SK-N-SH (cell line): ENCODE measurements at regions not wholly inside any gene's neighbourhood (a gene's known extent, or its start where the extent isn't known, plus 50 kb on each side); places are given as distances from the start of the nearest gene placed in this dataset.

Source experiments
- CTCF ChIA-PET: fragments of 300-600, 350-600 bp; formaldehyde crosslinking; extraction: SDS; loops from one replicate; lab custom pipeline; 2021; lab: Yijun Ruan, JAX
- POLR2A ChIA-PET: fragments of 350-600 bp; sonication (Branson Sonifier 250); formaldehyde crosslinking; extraction: SDS; loops from one replicate; lab custom pipeline; 2020; ENCODE audit warnings: antibody characterized with exemption, inconsistent platforms; lab: Yijun Ruan, JAX
- DNase-seq: peaks from one replicate; pipeline ENCODE4 v3.0.0; 2012
- H2AFZ ChIP-seq: fragments of 200-600 bp; sonication (generic); 2 replicates; pipeline ENCODE4 v1.8.1; 2016; ENCODE audit warnings: antibody characterized with exemption, mild to moderate bottlenecking, low read depth
- H3F3A ChIP-seq: fragments of 200-600 bp; sonication (generic); replicated peaks from 2 replicates; pipeline ENCODE3; 2016; ENCODE audit warnings: antibody characterized with exemption, mild to moderate bottlenecking; ENCODE audit not compliant: insufficient read depth
- H3K27ac ChIP-seq, 2 experiments: fragments of 200-500 bp in 1 of 2; fragments of 200-600 bp in 1 of 2; sonication (Bioruptor generic) in 1 of 2; sonication (generic), shearing (Covaris generic) in 1 of 2; 2 replicates each; pipeline versions ENCODE4 v1.5.1 to v1.6.1; 2014 to 2016; ENCODE audit warnings: low read depth in 2 of 2, inconsistent platforms in 1 of 2, low read length in 1 of 2, mild to moderate bottlenecking in 1 of 2, mixed read lengths in 1 of 2
- H3K27me3 ChIP-seq: fragments of 200-600 bp; sonication (generic), shearing (Covaris generic); 2 replicates; pipeline ENCODE4 v1.6.1; 2016; ENCODE audit warnings: mixed run types; ENCODE audit not compliant: insufficient read depth
- H3K36me3 ChIP-seq, 2 experiments: fragments of 200-500 bp in 1 of 2; fragments of 200-600 bp in 1 of 2; sonication (Bioruptor generic) in 1 of 2; sonication (generic) in 1 of 2; replicated peaks in 1 of 2; 2 replicates each; pipeline versions ENCODE3 to v1.5.1; 2014 to 2016; ENCODE audit warnings: low read length in 1 of 2, mild to moderate bottlenecking in 1 of 2; ENCODE audit not compliant: insufficient read depth in 2 of 2, control insufficient read depth in 1 of 2
- H3K4me1 ChIP-seq, 2 experiments: fragments of 200-500 bp in 1 of 2; fragments of 200-600 bp in 1 of 2; sonication (Bioruptor generic) in 1 of 2; sonication (generic), shearing (Covaris generic) in 1 of 2; 2 replicates each; pipeline versions ENCODE4 v1.5.1 to v1.6.1; 2014 to 2016; ENCODE audit warnings: low read depth in 1 of 2, low read length in 1 of 2, mixed run types in 1 of 2; ENCODE audit not compliant: insufficient read depth in 2 of 2, control insufficient read depth in 1 of 2
- H3K4me2 ChIP-seq: fragments of 200-600 bp; sonication (generic), shearing (Covaris generic); 2 replicates; pipeline ENCODE4 v1.6.1; 2017; ENCODE audit warnings: mixed run types
- H3K4me3 ChIP-seq, 2 experiments: fragments of 200-500 bp in 1 of 2; fragments of 200-600 bp in 1 of 2; sonication (Bioruptor generic) in 1 of 2; sonication (generic), shearing (Covaris generic) in 1 of 2; 2 replicates each; pipeline versions ENCODE4 v1.5.1 to v1.8.1; 2014 to 2016; ENCODE audit warnings: low read depth in 2 of 2, inconsistent platforms in 1 of 2, low read length in 1 of 2, mild to moderate bottlenecking in 1 of 2, mixed read lengths in 1 of 2, moderate library complexity in 1 of 2
- H3K79me2 ChIP-seq: fragments of 200-600 bp; sonication (generic); 2 replicates; pipeline ENCODE4 v1.8.1; 2017; ENCODE audit warnings: mild to moderate bottlenecking; ENCODE audit not compliant: insufficient read depth
- H3K9ac ChIP-seq: fragments of 200-600 bp; sonication (generic); 2 replicates; pipeline ENCODE4 v1.6.1; 2017; ENCODE audit warnings: mixed run types
- H3K9me2 ChIP-seq: fragments of 200-600 bp; sonication (generic); 2 replicates; pipeline ENCODE4 v1.6.1; 2017; ENCODE audit warnings: mixed run types
- H3K9me3 ChIP-seq: fragments of 200-600 bp; sonication (generic); 2 replicates; pipeline ENCODE4 v1.6.1; 2017; ENCODE audit warnings: mixed run types, mild to moderate bottlenecking, moderate library complexity
- H4K20me1 ChIP-seq: fragments of 200-600 bp; sonication (generic); 2 replicates; pipeline ENCODE4 v1.6.1; 2017; ENCODE audit warnings: mild to moderate bottlenecking, mixed run types; ENCODE audit not compliant: insufficient read depth
- ELF1 ChIP-seq: IDR thresholded peaks from 2 replicates; pipeline ENCODE4 v1.4.0; 2012
- EP300 ChIP-seq, 2 experiments: IDR thresholded peaks; 2 replicates each; pipeline versions ENCODE4 v1.4.0 to v1.6.1; 2012; ENCODE audit warnings: borderline replicate concordance in 1 of 2, low read depth in 1 of 2, low read length in 1 of 2
- FOSL2 ChIP-seq: IDR thresholded peaks from 2 replicates; pipeline ENCODE4 v1.4.0; 2012; ENCODE audit warnings: low read depth, mild to moderate bottlenecking, moderate library complexity, borderline replicate concordance
- FOXM1 ChIP-seq: IDR thresholded peaks from 2 replicates; pipeline ENCODE4 v1.4.0; 2012; ENCODE audit warnings: low read depth, mild to moderate bottlenecking
- GATA2 ChIP-seq: sonication (generic); formaldehyde crosslinking; IDR thresholded peaks from 2 replicates; pipeline ENCODE4 v1.5.0; 2020; ENCODE audit warnings: mild to moderate bottlenecking, missing genetic modification reagents
- NRF1 ChIP-seq: IDR thresholded peaks from 2 replicates; pipeline ENCODE4 v1.6.1; 2012; ENCODE audit warnings: low read depth, mild to moderate bottlenecking, low read length
- RCOR1 ChIP-seq: fragments of 150-350 bp; IDR thresholded peaks from 2 replicates; pipeline ENCODE4 v1.6.1; 2017; ENCODE audit warnings: antibody characterized with exemption, low read length
- RXRA ChIP-seq: IDR thresholded peaks from 2 replicates; pipeline ENCODE4 v1.4.0; 2012; ENCODE audit warnings: low read depth, mild to moderate bottlenecking, borderline replicate concordance
- SIN3A ChIP-seq: IDR thresholded peaks from 2 replicates; pipeline ENCODE4 v1.6.1; 2012; ENCODE audit warnings: low read depth, mild to moderate bottlenecking, low read length, moderate library complexity, borderline replicate concordance
- SMC3 ChIP-seq: IDR thresholded peaks from 2 replicates; pipeline ENCODE4 v1.6.1; 2012; ENCODE audit warnings: low read depth, low read length, improper control_type of control experiment
- TEAD4 ChIP-seq: IDR thresholded peaks from 2 replicates; pipeline ENCODE4 v1.4.0; 2012; ENCODE audit warnings: mild to moderate bottlenecking, borderline replicate concordance; ENCODE audit not compliant: insufficient read depth
- USF1 ChIP-seq: IDR thresholded peaks from 2 replicates; pipeline ENCODE4 v1.4.0; 2012; ENCODE audit warnings: low read depth, borderline replicate concordance
- USF2 ChIP-seq: fragments of 150-350 bp; IDR thresholded peaks from 2 replicates; pipeline ENCODE4 v1.6.1; 2017; ENCODE audit warnings: antibody characterized with exemption, low read length, low read depth, borderline replicate concordance
- YY1 ChIP-seq: IDR thresholded peaks from 2 replicates; pipeline ENCODE4 v1.4.0; 2012; ENCODE audit warnings: low read depth, mild to moderate bottlenecking
- ZBTB33 ChIP-seq: IDR thresholded peaks from 2 replicates; pipeline ENCODE4 v1.4.0; 2012; ENCODE audit warnings: low read depth, borderline replicate concordance
- WGBS: methylation state at CpG from one replicate; pipeline ENCODE4 v1.1.6; 2017; ENCODE audit warnings: low lambda C conversion rate; 5-methylcytosine and 5-hydroxymethylcytosine counted together
- TF ChIP-seq, protein P1 (sequence below): fragments of 200-600 bp; sonication (generic); IDR thresholded peaks from 2 replicates; pipeline ENCODE4 v1.6.1; 2017; ENCODE audit warnings: antibody characterized with exemption, mild to moderate bottlenecking, moderate library complexity
- TF ChIP-seq, protein P2 (sequence below): IDR thresholded peaks from 2 replicates; pipeline ENCODE4 v1.6.1; 2012; ENCODE audit warnings: mild to moderate bottlenecking, low read depth, low read length, moderate library complexity

DNA sequence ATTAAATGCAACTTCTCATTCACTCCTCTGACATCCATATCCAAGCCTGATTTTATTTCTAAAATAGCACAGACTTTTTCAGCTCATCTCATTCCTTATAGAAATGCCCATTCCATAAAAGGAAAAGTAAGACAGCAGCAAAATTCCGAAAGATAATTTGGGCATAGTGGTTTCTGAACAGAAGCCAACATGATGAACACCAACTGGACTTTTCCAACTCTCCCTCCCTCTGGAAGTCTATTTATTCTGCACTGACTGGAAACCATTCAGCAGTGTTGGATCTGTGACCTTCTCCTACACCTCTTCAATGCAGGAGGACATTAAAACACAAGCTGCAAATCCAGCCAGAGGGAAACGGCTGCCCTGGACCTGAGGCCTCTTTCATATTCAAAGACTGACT lies 306.2 kb upstream of the NT5E start:
- Histone ChIP-seq H2AFZ (no peak overlapping the region), H3K4me2 (no peak overlapping the region)

GRCh38 chr6:85137865-85138264 lies 312.0 kb upstream of the NT5E start:
- Histone ChIP-seq H3K27me3 (no peaks in the 10 kb centered on the region; the same call in 1 of the 2 replicates), H3K9me3 (no peaks in the 10 kb centered on the region), H3K79me2 (no peaks in the 10 kb centered on the region), H3K9ac (no peak overlapping the region), H2AFZ (no peak overlapping the region), H3K36me3 (no peaks in the 10 kb centered on the region), H4K20me1 (no peaks in the 10 kb centered on the region), H3K4me2 (no peak overlapping the region), H3K9me2 (no peaks in the 10 kb centered on the region), H3K4me3 (no peak overlapping the region), H3F3A (no peaks in the 10 kb centered on the region), H3K4me1 (no peaks in the 10 kb centered on the region), H3K27ac (no peak overlapping the region)
- ChIA-PET CTCF (no interaction called here), POLR2A (no interaction called here)
- WGBS: 11% methylated on average over 1 of the region's 1 CpG
- no peak for DNase-seq
- TF ChIP-seq NRF1 (no peak), RXRA (no peak), ELF1 (no peak), FOSL2 (no peak), EP300 (IDR thresholded peaks at IDR 0.05; ENCODE audit: borderline replicate concordance in 1 of 2, low read depth in 1 of 2, low read length in 1 of 2) (no peak), SMC3 (no peak), YY1 (no peak), GATA2 (CRISPR knock-in tag) (no peak), SIN3A (no peak), ZBTB33 (no peak)
- TF ChIP-seq, protein P1, sequence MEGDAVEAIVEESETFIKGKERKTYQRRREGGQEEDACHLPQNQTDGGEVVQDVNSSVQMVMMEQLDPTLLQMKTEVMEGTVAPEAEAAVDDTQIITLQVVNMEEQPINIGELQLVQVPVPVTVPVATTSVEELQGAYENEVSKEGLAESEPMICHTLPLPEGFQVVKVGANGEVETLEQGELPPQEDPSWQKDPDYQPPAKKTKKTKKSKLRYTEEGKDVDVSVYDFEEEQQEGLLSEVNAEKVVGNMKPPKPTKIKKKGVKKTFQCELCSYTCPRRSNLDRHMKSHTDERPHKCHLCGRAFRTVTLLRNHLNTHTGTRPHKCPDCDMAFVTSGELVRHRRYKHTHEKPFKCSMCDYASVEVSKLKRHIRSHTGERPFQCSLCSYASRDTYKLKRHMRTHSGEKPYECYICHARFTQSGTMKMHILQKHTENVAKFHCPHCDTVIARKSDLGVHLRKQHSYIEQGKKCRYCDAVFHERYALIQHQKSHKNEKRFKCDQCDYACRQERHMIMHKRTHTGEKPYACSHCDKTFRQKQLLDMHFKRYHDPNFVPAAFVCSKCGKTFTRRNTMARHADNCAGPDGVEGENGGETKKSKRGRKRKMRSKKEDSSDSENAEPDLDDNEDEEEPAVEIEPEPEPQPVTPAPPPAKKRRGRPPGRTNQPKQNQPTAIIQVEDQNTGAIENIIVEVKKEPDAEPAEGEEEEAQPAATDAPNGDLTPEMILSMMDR: no peak
- TF ChIP-seq, protein P2, sequence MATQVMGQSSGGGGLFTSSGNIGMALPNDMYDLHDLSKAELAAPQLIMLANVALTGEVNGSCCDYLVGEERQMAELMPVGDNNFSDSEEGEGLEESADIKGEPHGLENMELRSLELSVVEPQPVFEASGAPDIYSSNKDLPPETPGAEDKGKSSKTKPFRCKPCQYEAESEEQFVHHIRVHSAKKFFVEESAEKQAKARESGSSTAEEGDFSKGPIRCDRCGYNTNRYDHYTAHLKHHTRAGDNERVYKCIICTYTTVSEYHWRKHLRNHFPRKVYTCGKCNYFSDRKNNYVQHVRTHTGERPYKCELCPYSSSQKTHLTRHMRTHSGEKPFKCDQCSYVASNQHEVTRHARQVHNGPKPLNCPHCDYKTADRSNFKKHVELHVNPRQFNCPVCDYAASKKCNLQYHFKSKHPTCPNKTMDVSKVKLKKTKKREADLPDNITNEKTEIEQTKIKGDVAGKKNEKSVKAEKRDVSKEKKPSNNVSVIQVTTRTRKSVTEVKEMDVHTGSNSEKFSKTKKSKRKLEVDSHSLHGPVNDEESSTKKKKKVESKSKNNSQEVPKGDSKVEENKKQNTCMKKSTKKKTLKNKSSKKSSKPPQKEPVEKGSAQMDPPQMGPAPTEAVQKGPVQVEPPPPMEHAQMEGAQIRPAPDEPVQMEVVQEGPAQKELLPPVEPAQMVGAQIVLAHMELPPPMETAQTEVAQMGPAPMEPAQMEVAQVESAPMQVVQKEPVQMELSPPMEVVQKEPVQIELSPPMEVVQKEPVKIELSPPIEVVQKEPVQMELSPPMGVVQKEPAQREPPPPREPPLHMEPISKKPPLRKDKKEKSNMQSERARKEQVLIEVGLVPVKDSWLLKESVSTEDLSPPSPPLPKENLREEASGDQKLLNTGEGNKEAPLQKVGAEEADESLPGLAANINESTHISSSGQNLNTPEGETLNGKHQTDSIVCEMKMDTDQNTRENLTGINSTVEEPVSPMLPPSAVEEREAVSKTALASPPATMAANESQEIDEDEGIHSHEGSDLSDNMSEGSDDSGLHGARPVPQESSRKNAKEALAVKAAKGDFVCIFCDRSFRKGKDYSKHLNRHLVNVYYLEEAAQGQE: no peak

More for the DNA sequence above, 306.2 kb upstream of the NT5E start:
- TF ChIP-seq SMC3 (no peak), TEAD4 (no peak), USF2 (no peak), FOXM1 (no peak), USF1 (no peak), RCOR1 (no peak), GATA2 (CRISPR knock-in tag) (no peak)
- Histone ChIP-seq H3K27ac (no peak overlapping the region), H3K9me2 (no peaks in the 10 kb centered on the region), H3F3A (no peaks in the 10 kb centered on the region), H3K9me3 (no peaks in the 10 kb centered on the region), H3K36me3 (no peaks in the 10 kb centered on the region), H3K4me3 (no peak overlapping the region), H3K9ac (no peak overlapping the region), H3K4me1 (no peaks in the 10 kb centered on the region), H3K79me2 (no peaks in the 10 kb centered on the region), H4K20me1 (no peaks in the 10 kb centered on the region), H3K27me3 (no peaks in the 10 kb centered on the region)
- ChIA-PET CTCF (interaction anchor here (0.7 to 1.2 kb wide), 2 partner anchors 16 to 401 kb away, joined by 3 to 4 read pairs; no protein-coding TSS in a partner anchor), POLR2A (no interaction called here)
- no peak for DNase-seq
- WGBS: 6% methylated on average over 2 of the region's 2 CpGs
